ENCODE measurements at regions not wholly inside any gene's neighbourhood (a gene's known extent, or its start where the extent isn't known, plus 50 kb on each side); places are given as distances from the start of the nearest gene placed in this dataset.

DNA sequence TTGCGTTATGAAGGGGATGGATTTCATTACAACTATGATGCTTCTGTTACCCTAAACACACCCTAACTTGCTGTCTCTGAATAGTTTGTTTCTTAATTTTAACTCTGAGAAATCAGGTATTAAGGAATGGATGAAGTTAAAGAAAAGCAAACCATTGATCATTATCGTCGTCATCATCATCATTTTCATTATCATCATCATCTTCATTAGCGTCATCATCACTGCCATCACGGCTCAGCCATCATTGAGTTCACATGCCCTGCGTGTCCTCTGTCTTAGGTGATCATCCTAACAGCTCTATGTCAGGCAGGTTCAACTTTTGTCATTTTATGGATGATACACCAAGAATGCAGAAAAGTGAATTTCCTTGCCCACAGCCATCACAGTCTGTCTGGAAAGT, 477.5 kb upstream of the EEF2KMT start:
- Histone ChIP-seq H3K4me3 (no peak overlapping the region), H3K27ac (no peak overlapping the region), H3K9me3 (no peaks in the 10 kb centered on the region), H3K4me1 (no peaks in the 10 kb centered on the region), H3K36me3 (no peaks in the 10 kb centered on the region), H3K27me3 (no peaks in the 10 kb centered on the region)
- intact Hi-C loops (cut with DNase I; ENCODE audit: low total_unique reads) = no loop called here
- DNase-seq = no peak
- no peak for TF ChIP-seq POLR2A (IDR thresholded peaks at IDR 0.05)
- TF ChIP-seq, protein P1, sequence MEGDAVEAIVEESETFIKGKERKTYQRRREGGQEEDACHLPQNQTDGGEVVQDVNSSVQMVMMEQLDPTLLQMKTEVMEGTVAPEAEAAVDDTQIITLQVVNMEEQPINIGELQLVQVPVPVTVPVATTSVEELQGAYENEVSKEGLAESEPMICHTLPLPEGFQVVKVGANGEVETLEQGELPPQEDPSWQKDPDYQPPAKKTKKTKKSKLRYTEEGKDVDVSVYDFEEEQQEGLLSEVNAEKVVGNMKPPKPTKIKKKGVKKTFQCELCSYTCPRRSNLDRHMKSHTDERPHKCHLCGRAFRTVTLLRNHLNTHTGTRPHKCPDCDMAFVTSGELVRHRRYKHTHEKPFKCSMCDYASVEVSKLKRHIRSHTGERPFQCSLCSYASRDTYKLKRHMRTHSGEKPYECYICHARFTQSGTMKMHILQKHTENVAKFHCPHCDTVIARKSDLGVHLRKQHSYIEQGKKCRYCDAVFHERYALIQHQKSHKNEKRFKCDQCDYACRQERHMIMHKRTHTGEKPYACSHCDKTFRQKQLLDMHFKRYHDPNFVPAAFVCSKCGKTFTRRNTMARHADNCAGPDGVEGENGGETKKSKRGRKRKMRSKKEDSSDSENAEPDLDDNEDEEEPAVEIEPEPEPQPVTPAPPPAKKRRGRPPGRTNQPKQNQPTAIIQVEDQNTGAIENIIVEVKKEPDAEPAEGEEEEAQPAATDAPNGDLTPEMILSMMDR (IDR thresholded peaks at IDR 0.05) = no peak

DNA sequence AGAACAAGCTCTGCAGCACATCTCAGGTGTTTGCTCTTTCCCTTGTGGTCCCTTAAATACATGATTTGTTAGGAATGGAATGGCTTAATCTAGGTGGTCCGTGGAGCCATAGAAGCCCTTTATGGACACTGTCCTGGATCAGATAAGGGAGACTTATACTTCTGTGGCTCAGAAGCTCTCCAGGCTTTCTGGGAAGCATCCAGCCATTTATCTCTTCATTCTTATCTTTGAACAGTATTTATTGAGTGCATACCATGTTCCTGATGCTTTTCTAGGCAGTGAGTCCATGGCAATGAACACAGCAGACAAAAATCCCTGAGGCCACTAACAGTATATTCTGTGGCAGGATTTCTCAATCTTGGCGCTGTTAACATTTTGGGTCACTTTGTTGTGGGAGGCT, 474.5 kb upstream of the EEF2KMT start:
- TF ChIP-seq, protein P1 (IDR thresholded peaks at IDR 0.05) = no peak
- Histone ChIP-seq H3K27me3 (no peaks in the 10 kb centered on the region), H3K4me3 (no peak overlapping the region), H3K36me3 (no peaks in the 10 kb centered on the region), H3K9me3 (no peaks in the 10 kb centered on the region), H3K27ac (no peak overlapping the region), H3K4me1 (no peaks in the 10 kb centered on the region)
- intact Hi-C loops (cut with DNase I; ENCODE audit: low total_unique reads) = no loop called here
- DNase-seq = no peak

DNA sequence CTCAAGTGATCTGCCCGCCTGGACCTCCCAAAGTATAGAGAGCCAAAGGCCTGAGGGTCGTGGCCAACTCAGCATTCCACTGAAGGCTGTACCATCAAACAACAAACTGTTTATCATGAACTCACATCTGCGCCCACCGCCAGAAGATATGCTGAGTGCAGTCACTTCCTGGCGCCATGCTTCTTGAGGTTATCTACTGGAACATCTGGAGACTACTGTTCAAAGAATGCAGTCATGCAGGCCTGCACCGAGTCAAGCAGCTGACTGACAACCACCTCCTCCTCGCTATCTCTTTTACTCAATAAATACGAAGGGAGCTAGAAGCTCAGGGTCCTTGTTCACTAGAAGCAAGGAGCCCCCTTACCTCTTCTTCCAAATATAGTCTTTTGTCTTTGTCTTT, 473.9 kb upstream of the EEF2KMT start:
- Histone ChIP-seq H3K9me3 (no peaks in the 10 kb centered on the region), H3K36me3 (no peaks in the 10 kb centered on the region), H3K4me1 (no peaks in the 10 kb centered on the region), H3K27me3 (no peaks in the 10 kb centered on the region), H3K4me3 (no peak overlapping the region), H3K27ac (no peak overlapping the region)
- no peak for DNase-seq
- intact Hi-C loops (cut with DNase I; ENCODE audit: low total_unique reads) = no loop called here
- TF ChIP-seq POLR2A (IDR thresholded peaks at IDR 0.05) = no peak
- TF ChIP-seq, protein P1 (IDR thresholded peaks at IDR 0.05) = no peak

DNA sequence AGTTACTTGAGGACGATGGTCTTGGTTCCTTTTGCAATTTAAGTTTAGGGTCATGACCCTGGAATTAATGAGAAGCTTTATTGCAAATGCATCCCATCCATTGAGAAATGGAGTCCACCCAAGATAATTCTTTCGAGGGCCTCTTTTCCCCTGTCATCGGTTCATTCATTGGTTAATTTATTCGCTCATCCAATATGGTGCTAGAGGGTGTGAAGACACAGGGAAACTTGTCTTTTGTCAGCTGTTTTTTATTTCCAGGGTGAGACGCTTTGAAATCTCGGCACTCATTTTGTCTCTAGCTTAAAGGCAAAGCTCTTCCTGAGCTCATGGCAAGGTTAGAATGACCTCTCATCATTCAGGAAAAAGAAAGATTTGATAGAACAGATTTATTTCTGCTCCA, 464.2 kb upstream of the EEF2KMT start:
- H3K9me3 ChIP-seq = no peaks in the 10 kb centered on the region
- TF ChIP-seq POLR2A (IDR thresholded peaks at IDR 0.05) = no peak
- TF ChIP-seq, protein P1 (IDR thresholded peaks at IDR 0.05) = no peak
- no peak for DNase-seq
- H3K4me1 ChIP-seq = no peaks in the 10 kb centered on the region
- H3K27me3 ChIP-seq = no peaks in the 10 kb centered on the region
- no peak overlapping the region for H3K27ac ChIP-seq
- H3K36me3 ChIP-seq = no peaks in the 10 kb centered on the region
- intact Hi-C loops (cut with DNase I; ENCODE audit: low total_unique reads) = no loop called here
- H3K4me3 ChIP-seq = no peak overlapping the region

DNA sequence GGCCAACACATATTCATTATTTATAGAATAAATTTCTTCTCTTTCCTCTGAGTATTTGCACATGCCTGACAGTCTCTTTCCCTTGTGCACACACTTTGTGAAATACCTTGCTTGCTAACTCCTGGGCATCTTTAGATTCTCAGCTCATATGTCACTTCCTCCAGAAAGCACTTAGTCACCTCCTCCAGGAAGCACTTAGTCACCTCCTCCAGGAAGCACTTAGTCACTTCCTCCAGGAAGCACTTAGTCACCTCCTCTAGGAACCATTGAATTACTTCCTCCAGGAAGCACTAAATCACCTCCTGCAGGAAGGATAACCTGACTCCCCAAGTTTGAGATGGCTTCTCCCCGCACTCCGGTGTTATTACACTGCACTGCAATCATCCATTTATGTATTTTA, 462.5 kb upstream of the EEF2KMT start:
- Histone ChIP-seq H3K27me3 (no peaks in the 10 kb centered on the region), H3K9me3 (no peaks in the 10 kb centered on the region), H3K36me3 (no peaks in the 10 kb centered on the region), H3K27ac (no peak overlapping the region), H3K4me3 (no peak overlapping the region), H3K4me1 (no peaks in the 10 kb centered on the region)
- intact Hi-C loops (cut with DNase I; ENCODE audit: low total_unique reads) = no loop called here
- DNase-seq = no peak
- TF ChIP-seq POLR2A (IDR thresholded peaks at IDR 0.05) = no peak
- TF ChIP-seq, protein P1 (IDR thresholded peaks at IDR 0.05) = no peak

Measured in uterus (tissue), 3 donors.